ENCODE measurements at regions not wholly inside any gene's neighbourhood (a gene's known extent, or its start where the extent isn't known, plus 50 kb on each side); places are given as distances from the start of the nearest gene placed in this dataset.

DNA sequence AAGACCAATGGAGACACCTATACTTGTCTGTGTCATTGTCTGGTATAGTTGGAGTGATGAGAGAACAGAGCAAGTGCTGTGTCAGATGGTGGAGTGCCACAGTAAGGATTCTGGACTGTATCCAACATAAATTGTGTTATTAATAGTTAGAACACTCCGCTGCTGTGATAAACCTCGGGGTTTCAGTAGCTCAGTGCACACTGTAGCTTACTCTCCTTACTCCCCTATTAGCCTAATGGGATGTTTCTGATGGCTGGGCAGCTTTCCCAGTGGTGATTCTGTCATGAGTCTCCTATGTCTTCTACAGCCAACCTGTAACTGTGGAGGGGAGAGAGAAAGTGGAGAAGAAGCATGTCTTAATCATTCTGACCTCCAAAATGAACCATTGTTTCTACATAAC is 127.6 kb upstream of the PTCH1 start:
- intact Hi-C loops (cut with DNase I), result no loop called here
- 18 to 29% (median 19%) methylated on average over 2 of the region's 2 CpGs for WGBS, 3 donors

DNA sequence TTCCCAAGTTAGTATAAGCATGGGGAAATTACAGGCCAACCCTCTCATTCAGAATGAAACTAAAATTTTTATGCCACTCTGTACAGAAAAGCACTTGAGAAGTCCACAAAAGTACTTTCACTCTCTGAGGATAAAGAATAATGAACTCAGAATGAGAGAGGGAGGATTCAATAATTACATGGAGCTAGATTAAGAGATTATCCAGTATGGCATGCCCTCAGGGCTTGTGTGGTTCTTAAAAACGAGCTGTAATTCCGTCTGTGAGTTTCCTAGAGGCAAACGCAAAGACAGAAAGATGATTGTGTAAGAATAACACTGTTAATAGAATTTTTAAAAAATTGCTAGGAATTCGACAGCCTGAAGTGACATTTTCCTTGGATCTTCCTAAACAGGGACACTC is 126.8 kb upstream of the PTCH1 start:
- no peak overlapping the region for H3K4me3 ChIP-seq
- TF ChIP-seq CTCF (IDR thresholded peaks at IDR 0.05) (no peak), EP300 (IDR thresholded peaks at IDR 0.05) (no peak), POLR2A (IDR thresholded peaks at IDR 0.05) (no peak)
- H3K27me3 ChIP-seq, result no peaks in the 10 kb centered on the region
- no peaks in the 10 kb centered on the region for H3K9me3 ChIP-seq
- intact Hi-C loops (cut with DNase I), result no loop called here
- no peak overlapping the region for H3K27ac ChIP-seq
- DNase-seq, result no peak
- H3K4me1 ChIP-seq (ENCODE audit: insufficient read depth), result peaks cover 4% of the 10 kb centered on the region
- H3K36me3 ChIP-seq, result no peaks in the 10 kb centered on the region
- WGBS, 3 donors, result 88 to 94% (median 93%) methylated on average over 4 of the region's 4 CpGs

More for the DNA sequence above, 127.6 kb upstream of the PTCH1 start:
- DNase-seq, result no peak
- no peaks in the 10 kb centered on the region for H3K27me3 ChIP-seq
- no peak overlapping the region for H3K27ac ChIP-seq
- no peaks in the 10 kb centered on the region for H3K9me3 ChIP-seq
- H3K36me3 ChIP-seq, result no peaks in the 10 kb centered on the region
- peaks cover 4% of the 10 kb centered on the region for H3K4me1 ChIP-seq (ENCODE audit: insufficient read depth)
- no peak for TF ChIP-seq POLR2A (IDR thresholded peaks at IDR 0.05)
- no peak for TF ChIP-seq EP300 (IDR thresholded peaks at IDR 0.05)
- TF ChIP-seq CTCF (IDR thresholded peaks at IDR 0.05), result no peak
- no peak overlapping the region for H3K4me3 ChIP-seq

DNA sequence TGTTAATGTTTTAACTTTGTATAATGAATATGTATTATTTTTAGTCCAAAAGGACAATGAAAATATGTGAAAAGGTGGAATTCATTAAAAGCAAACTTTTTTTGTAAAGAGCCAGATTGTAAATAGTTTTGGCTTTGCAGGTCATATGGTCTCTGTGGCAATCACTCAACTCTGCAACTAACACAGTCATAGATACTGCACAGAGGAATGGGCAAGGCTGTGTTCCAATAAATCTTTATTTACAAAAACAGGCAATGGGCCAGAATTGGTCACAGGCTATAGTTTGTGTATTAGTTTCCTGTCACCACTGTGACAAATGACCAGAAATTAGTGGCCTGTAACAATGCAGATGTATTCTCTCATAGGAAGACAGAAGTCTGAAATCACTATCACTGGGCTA is 125.4 kb upstream of the PTCH1 start:
- TF ChIP-seq CTCF (IDR thresholded peaks at IDR 0.05), result no peak
- TF ChIP-seq POLR2A (IDR thresholded peaks at IDR 0.05), result no peak
- no peak for TF ChIP-seq EP300 (IDR thresholded peaks at IDR 0.05)
- Histone ChIP-seq H3K4me1 (ENCODE audit: insufficient read depth) (peaks cover 4% of the 10 kb centered on the region), H3K27ac (no peak overlapping the region), H3K27me3 (no peaks in the 10 kb centered on the region), H3K36me3 (no peaks in the 10 kb centered on the region), H3K4me3 (no peak overlapping the region), H3K9me3 (no peaks in the 10 kb centered on the region)
- DNase-seq, result no peak
- intact Hi-C loops (cut with DNase I), result no loop called here

DNA sequence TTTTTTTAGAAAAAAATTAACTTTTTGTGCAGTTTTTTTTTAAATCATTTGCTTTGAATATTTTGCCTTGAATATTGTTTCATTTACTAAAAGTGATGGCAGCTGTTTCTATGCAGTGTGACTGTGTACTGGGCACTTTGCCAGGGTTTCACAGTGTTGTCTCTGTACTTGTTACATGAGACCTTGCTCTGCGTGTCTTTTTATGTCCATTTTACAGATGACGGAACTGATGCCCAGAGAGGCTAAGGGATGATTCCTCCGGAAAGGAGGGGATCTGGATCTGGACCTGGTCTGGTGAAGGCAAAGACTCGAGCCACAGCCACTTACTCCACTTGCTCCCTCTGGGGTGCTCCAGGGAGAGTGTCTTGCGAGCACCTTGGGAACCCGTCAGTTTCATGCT is 124.8 kb upstream of the PTCH1 start:
- intact Hi-C loops (cut with DNase I), result no loop called here
- peaks cover 4% of the 10 kb centered on the region for H3K4me1 ChIP-seq (ENCODE audit: insufficient read depth)
- no peak for DNase-seq
- TF ChIP-seq CTCF (IDR thresholded peaks at IDR 0.05) (no peak), POLR2A (IDR thresholded peaks at IDR 0.05) (no peak), EP300 (IDR thresholded peaks at IDR 0.05) (no peak)
- H3K36me3 ChIP-seq, result no peaks in the 10 kb centered on the region
- no peak overlapping the region for H3K4me3 ChIP-seq
- H3K27ac ChIP-seq, result no peak overlapping the region
- 81 to 86% (median 84%) methylated on average over 6 of the region's 6 CpGs for WGBS, 3 donors
- H3K27me3 ChIP-seq, result no peaks in the 10 kb centered on the region
- no peaks in the 10 kb centered on the region for H3K9me3 ChIP-seq

- Histone ChIP-seq H3K9me3 (no peaks in the 10 kb centered on the region), H3K4me1 (ENCODE audit: insufficient read depth) (peaks cover 4% of the 10 kb centered on the region), H3K27ac (no peak overlapping the region), H3K4me3 (no peak overlapping the region), H3K36me3 (no peaks in the 10 kb centered on the region), H3K27me3 (no peaks in the 10 kb centered on the region)
- 9 to 28% (median 11%) methylated on average over 6 of the region's 6 CpGs for WGBS, 3 donors
- TF ChIP-seq CTCF (IDR thresholded peaks at IDR 0.05) (no peak), POLR2A (IDR thresholded peaks at IDR 0.05) (no peak), EP300 (IDR thresholded peaks at IDR 0.05) (no peak)
- intact Hi-C loops (cut with DNase I), result no loop called here
- DNase-seq, result no peak
These were observed 123.6 kb upstream of the PTCH1 start for GRCh38 chr9:95640336-95640735.
